NCI-H2171 treated with DMSO at 0.1 percent for 48 hours (cell line): ENCODE measurements at regions not wholly inside any gene's neighbourhood (a gene's known extent, or its start where the extent isn't known, plus 50 kb on each side); places are given as distances from the start of the nearest gene placed in this dataset.
A peak's percentile ranks its signal among the peaks of the same experiment; 100 is the strongest.

Experiments used
- DNase-seq: peaks from one replicate; lab custom pipeline; 2025; lab: John Stamatoyannopoulos, UW

GRCh38 chr20:3354247-3354646 lies 53.2 kb downstream of the DNAAF9 start:
- no peak for DNase-seq

GRCh38 chr20:3353646-3354045 lies 53.8 kb downstream of the DNAAF9 start:
- no peak for DNase-seq

- no peak for DNase-seq
Observed at GRCh38 chr20:3352202-3352601, 55.3 kb downstream of the DNAAF9 start.

- no peak for DNase-seq
Observed at GRCh38 chr20:3350422-3350821, 57.0 kb downstream of the DNAAF9 start.

- no peak for DNase-seq
Observed at GRCh38 chr20:3349786-3350185, 57.7 kb downstream of the DNAAF9 start.

- no peak for DNase-seq
Observed at GRCh38 chr20:3342766-3343165, 64.7 kb downstream of the DNAAF9 start.

GRCh38 chr20:3340443-3340842 lies 67.0 kb downstream of the DNAAF9 start:
- DNase-seq = no peak

- DNase-seq = no peak
Observed at GRCh38 chr20:3339571-3339970, 67.9 kb downstream of the DNAAF9 start.

GRCh38 chr20:3339076-3339475 lies 68.4 kb downstream of the DNAAF9 start:
- DNase-seq = no peak

GRCh38 chr20:3334156-3334943 lies 73.1 kb downstream of the DNAAF9 start:
- DNase-seq = no peak

GRCh38 chr20:3330046-3330741 lies 77.3 kb downstream of the DNAAF9 start:
- DNase-seq = peak; percentile 85

GRCh38 chr20:3328501-3328900 lies 79.0 kb downstream of the DNAAF9 start:
- DNase-seq = no peak

GRCh38 chr20:3326779-3327521 lies 80.5 kb downstream of the DNAAF9 start:
- no peak for DNase-seq

- DNase-seq = no peak
Observed at GRCh38 chr20:3325864-3326263, 81.6 kb downstream of the DNAAF9 start.

- no peak for DNase-seq
Observed at GRCh38 chr20:3323398-3323797, 84.1 kb downstream of the DNAAF9 start.

- DNase-seq = no peak
Observed at GRCh38 chr20:3318226-3318884, 79.4 kb upstream of the SLC4A11 start.

GRCh38 chr20:3316136-3316535 lies 77.1 kb upstream of the SLC4A11 start:
- no peak for DNase-seq

GRCh38 chr20:3315136-3315535 lies 76.1 kb upstream of the SLC4A11 start:
- no peak for DNase-seq

GRCh38 chr20:3314391-3314790 lies 75.4 kb upstream of the SLC4A11 start:
- no peak for DNase-seq

GRCh38 chr20:3313683-3314065 lies 74.7 kb upstream of the SLC4A11 start:
- DNase-seq = no peak

- DNase-seq = peak; percentile 12
Observed at GRCh38 chr20:3312940-3313682, 74.1 kb upstream of the SLC4A11 start.

GRCh38 chr20:3311623-3312022 lies 72.6 kb upstream of the SLC4A11 start:
- no peak for DNase-seq
